ENCODE measurements at regions not wholly inside any gene's neighbourhood (a gene's known extent, or its start where the extent isn't known, plus 50 kb on each side); places are given as distances from the start of the nearest gene placed in this dataset.

- no peaks in the 10 kb centered on the region for H3K4me1 Mint-ChIP-seq
- POLR2A ChIA-PET: no interaction called here
Observed at GRCh38 chr2:146147448-146148012, 1627.6 kb upstream of the ZEB2 start.

GRCh38 chr2:146143971-146144370 is 1624.1 kb upstream of the ZEB2 start:
- no peak overlapping the region for H3K9ac ChIP-seq (ENCODE audit: low read length)
- intact Hi-C loops (cut with micrococcal nuclease): no loop called here
- TF ChIP-seq EZH2 (IDR thresholded peaks at IDR 0.05; ENCODE audit: borderline replicate concordance, insufficient read depth, low read depth, low read length, poor library complexity, severe bottlenecking) (no peak), CTCF (IDR thresholded peaks at IDR 0.05) (no peak)
- DNase-seq: no peak
- H3K9me3 ChIP-seq (ENCODE audit: control extremely low read depth in 1 of 3, control insufficient read depth in 2 of 3, insufficient read depth in 1 of 3, low read length in 2 of 3): peaks cover 0 to 1% (median 0%) of the 10 kb centered on the region in 3 donors
- no peak overlapping the region for H3K4me3 Mint-ChIP-seq
- peaks cover 4% of the 10 kb centered on the region for H3K27me3 Mint-ChIP-seq
- no peaks in the 10 kb centered on the region for H3K36me3 ChIP-seq (replicated peaks in 1 of 2; ENCODE audit: control extremely low read depth in 1 of 2, control insufficient read depth in 1 of 2, extremely low read depth in 1 of 2, insufficient read depth in 2 of 2, low read length in 1 of 2)
- no peaks in the 10 kb centered on the region for H3K9me3 Mint-ChIP-seq (ENCODE audit: insufficient read depth)
- no peaks in the 10 kb centered on the region for H3K79me2 ChIP-seq (ENCODE audit: control insufficient read depth, insufficient read depth, low read length)
- 100% methylated on average over 1 of the region's 1 CpG for WGBS (ENCODE audit: insufficient coverage)
- ChIA-PET CTCF (no interaction called here), POLR2A (no interaction called here)
- H3K4me2 ChIP-seq (replicated peaks; ENCODE audit: low read depth, low read length, poor library complexity, severe bottlenecking): no peak overlapping the region
- no peak for ATAC-seq (ENCODE audit: low read depth)
- no peaks in the 10 kb centered on the region for H3K4me1 ChIP-seq (ENCODE audit: control insufficient read depth in 2 of 2, insufficient read depth in 2 of 2, low read length in 2 of 2)
- H3K4me1 Mint-ChIP-seq: no peaks in the 10 kb centered on the region
- H3K27ac Mint-ChIP-seq: no peak overlapping the region
- H4K20me1 ChIP-seq (ENCODE audit: control insufficient read depth, insufficient read depth, low read length, poor library complexity, severe bottlenecking): no peaks in the 10 kb centered on the region
- no peak overlapping the region for H2AFZ ChIP-seq (ENCODE audit: insufficient read depth, low read depth, low read length, poor library complexity, severe bottlenecking)
- H3K27me3 ChIP-seq (replicated peaks in 1 of 4; ENCODE audit: control extremely low read depth in 1 of 4, control insufficient read depth in 3 of 4, insufficient read depth in 4 of 4, low read length in 3 of 4): no peaks in the 10 kb centered on the region
- no peak overlapping the region for H3K27ac ChIP-seq (ENCODE audit: low read length in 2 of 2)
- H3K4me3 ChIP-seq (ENCODE audit: control extremely low read depth in 1 of 5, extremely low read depth in 1 of 5, insufficient read depth in 1 of 5, low read depth in 2 of 5, low read length in 4 of 5): no peak overlapping the region

More at GRCh38 chr2:146147448-146148012, 1627.6 kb upstream of the ZEB2 start:
- DNase-seq (no peak), ATAC-seq (ENCODE audit: low read depth) (no peak)
- TF ChIP-seq EZH2 (IDR thresholded peaks at IDR 0.05; ENCODE audit: borderline replicate concordance, insufficient read depth, low read depth, low read length, poor library complexity, severe bottlenecking) (no peak), CTCF (IDR thresholded peaks at IDR 0.05) (no peak)
- no peaks in the 10 kb centered on the region for H3K9me3 Mint-ChIP-seq (ENCODE audit: insufficient read depth)
- no peaks in the 10 kb centered on the region for H3K27me3 ChIP-seq (replicated peaks in 1 of 4; ENCODE audit: control extremely low read depth in 1 of 4, control insufficient read depth in 3 of 4, insufficient read depth in 4 of 4, low read length in 3 of 4)
- no peaks in the 10 kb centered on the region for H3K79me2 ChIP-seq (ENCODE audit: control insufficient read depth, insufficient read depth, low read length)
- no peak overlapping the region for H3K27ac Mint-ChIP-seq
- peaks cover 0 to 1% (median 0%) of the 10 kb centered on the region in 3 donors for H3K9me3 ChIP-seq (ENCODE audit: control extremely low read depth in 1 of 3, control insufficient read depth in 2 of 3, insufficient read depth in 1 of 3, low read length in 2 of 3)
- WGBS (ENCODE audit: insufficient coverage): 60% methylated on average over 1 of the region's 2 CpGs
- no peak overlapping the region for H3K9ac ChIP-seq (ENCODE audit: low read length)
- no peaks in the 10 kb centered on the region for H3K4me1 ChIP-seq (ENCODE audit: control insufficient read depth in 2 of 2, insufficient read depth in 2 of 2, low read length in 2 of 2)
- no peaks in the 10 kb centered on the region for H4K20me1 ChIP-seq (ENCODE audit: control insufficient read depth, insufficient read depth, low read length, poor library complexity, severe bottlenecking)
- H3K4me3 Mint-ChIP-seq: no peak overlapping the region
- no peak overlapping the region for H2AFZ ChIP-seq (ENCODE audit: insufficient read depth, low read depth, low read length, poor library complexity, severe bottlenecking)
- intact Hi-C loops (cut with micrococcal nuclease): no loop called here
- H3K4me3 ChIP-seq (ENCODE audit: control extremely low read depth in 1 of 5, extremely low read depth in 1 of 5, insufficient read depth in 1 of 5, low read depth in 2 of 5, low read length in 4 of 5): no peak overlapping the region
- H3K27me3 Mint-ChIP-seq: no peaks in the 10 kb centered on the region
- CTCF ChIA-PET: no interaction called here
- no peaks in the 10 kb centered on the region for H3K36me3 ChIP-seq (replicated peaks in 1 of 2; ENCODE audit: control extremely low read depth in 1 of 2, control insufficient read depth in 1 of 2, extremely low read depth in 1 of 2, insufficient read depth in 2 of 2, low read length in 1 of 2)
- no peak overlapping the region for H3K27ac ChIP-seq (ENCODE audit: low read length in 2 of 2)
- no peak overlapping the region for H3K4me2 ChIP-seq (replicated peaks; ENCODE audit: low read depth, low read length, poor library complexity, severe bottlenecking)
